ENCODE measurements at regions not wholly inside any gene's neighbourhood (a gene's known extent, or its start where the extent isn't known, plus 50 kb on each side); places are given as distances from the start of the nearest gene placed in this dataset.
A peak's percentile ranks its signal among the peaks of the same experiment; 100 is the strongest.

DNA sequence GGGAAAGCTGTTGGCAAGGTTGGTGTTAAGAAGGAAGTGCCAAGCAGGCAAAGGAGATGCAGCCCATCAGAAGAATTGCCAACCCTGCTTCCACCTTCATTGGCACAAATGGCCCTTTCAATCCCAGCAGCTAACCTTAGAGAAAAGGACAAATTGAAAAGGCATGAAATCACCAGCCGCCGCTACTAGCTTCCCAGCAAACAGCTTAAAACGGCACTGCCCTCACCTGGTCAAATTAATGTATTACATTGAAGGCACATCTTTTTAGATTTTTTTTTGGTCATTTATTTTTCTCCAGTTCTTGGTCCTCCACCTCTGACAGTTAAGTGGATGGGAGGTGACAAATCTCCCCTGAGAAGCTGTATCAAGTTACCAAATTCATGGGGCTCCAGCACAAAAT is 51.0 kb upstream of the NHSL2 start:
- DNase-seq: peak in 1 of 2 donors; percentile 64
- 2 to 8% (median 6%) methylated on average over 3 of the region's 3 CpGs for WGBS, 5 donors

More for the DNA sequence above, 51.0 kb upstream of the NHSL2 start:
- TF ChIP-seq EP300 (IDR thresholded peaks at IDR 0.05) (no peak), POLR2AphosphoS5 (IDR thresholded peaks at IDR 0.05) (no peak)
- TF ChIP-seq, protein P1, sequence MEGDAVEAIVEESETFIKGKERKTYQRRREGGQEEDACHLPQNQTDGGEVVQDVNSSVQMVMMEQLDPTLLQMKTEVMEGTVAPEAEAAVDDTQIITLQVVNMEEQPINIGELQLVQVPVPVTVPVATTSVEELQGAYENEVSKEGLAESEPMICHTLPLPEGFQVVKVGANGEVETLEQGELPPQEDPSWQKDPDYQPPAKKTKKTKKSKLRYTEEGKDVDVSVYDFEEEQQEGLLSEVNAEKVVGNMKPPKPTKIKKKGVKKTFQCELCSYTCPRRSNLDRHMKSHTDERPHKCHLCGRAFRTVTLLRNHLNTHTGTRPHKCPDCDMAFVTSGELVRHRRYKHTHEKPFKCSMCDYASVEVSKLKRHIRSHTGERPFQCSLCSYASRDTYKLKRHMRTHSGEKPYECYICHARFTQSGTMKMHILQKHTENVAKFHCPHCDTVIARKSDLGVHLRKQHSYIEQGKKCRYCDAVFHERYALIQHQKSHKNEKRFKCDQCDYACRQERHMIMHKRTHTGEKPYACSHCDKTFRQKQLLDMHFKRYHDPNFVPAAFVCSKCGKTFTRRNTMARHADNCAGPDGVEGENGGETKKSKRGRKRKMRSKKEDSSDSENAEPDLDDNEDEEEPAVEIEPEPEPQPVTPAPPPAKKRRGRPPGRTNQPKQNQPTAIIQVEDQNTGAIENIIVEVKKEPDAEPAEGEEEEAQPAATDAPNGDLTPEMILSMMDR (IDR thresholded peaks at IDR 0.05): peak in 4 of 7 experiments; percentile 13 to 51 (median 30)
- Histone ChIP-seq H3K36me3 (no peaks in the 10 kb centered on the region), H3K9me3 (no peaks in the 10 kb centered on the region), H3K27ac (no peak overlapping the region), H3K4me1 (no peaks in the 10 kb centered on the region), H3K4me3 (no peak overlapping the region), H3K27me3 (peaks cover 0 to 14% (median 0%) of the 10 kb centered on the region in 3 donors)
- intact Hi-C loops (cut with DNase I; ENCODE audit: low total_unique reads): no loop called here

Small RNA genes lying in the stretch of these regions (small RNA-seq; reads per million reads assigned to genes)
- 0 reads per million in 4 donors for gene BX276092.3

Data from stomach (tissue), 8 donors.